ENCODE measurements at regions not wholly inside any gene's neighbourhood (a gene's known extent, or its start where the extent isn't known, plus 50 kb on each side); places are given as distances from the start of the nearest gene placed in this dataset.

DNA sequence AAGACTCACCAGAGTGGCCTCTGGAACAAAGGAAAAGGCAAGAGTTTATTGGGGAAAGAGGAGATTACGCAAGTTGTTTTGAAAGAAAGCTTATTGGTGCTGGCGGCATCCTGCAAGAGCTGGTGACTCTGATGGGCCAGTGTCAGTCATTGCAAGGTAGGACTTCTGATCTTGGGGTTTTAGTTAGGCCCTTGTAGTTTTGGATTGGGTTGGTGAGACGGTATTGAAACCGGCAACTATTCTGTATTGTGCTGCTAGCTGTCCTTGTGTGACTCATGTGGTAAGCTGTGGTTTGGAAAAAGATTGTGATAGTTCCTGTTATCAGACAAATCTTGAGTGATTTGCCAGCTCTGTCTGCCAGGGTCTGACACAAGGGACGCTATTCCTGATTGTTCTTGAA is 159.1 kb upstream of the PIEZO2 start:
- DNase-seq = no peak

DNA sequence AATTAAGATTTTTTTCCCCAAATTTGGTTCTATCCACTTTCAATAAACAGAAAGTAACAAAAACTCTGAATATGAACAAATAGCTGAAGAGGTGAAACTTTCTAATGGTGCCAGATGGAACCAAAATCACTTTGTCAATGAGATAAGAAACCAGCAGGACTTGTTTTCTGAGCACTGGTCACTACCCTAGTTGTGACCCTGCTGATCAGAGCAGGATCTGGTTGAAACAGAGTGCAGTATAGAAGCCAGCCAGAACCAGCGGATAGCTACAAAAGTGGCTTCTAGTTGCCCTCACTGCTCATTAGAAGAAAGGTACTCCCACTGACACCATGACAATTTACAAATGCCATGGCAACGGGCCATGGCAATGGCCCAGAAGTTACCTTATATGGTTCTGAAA is 158.3 kb upstream of the PIEZO2 start:
- no peak for DNase-seq

DNA sequence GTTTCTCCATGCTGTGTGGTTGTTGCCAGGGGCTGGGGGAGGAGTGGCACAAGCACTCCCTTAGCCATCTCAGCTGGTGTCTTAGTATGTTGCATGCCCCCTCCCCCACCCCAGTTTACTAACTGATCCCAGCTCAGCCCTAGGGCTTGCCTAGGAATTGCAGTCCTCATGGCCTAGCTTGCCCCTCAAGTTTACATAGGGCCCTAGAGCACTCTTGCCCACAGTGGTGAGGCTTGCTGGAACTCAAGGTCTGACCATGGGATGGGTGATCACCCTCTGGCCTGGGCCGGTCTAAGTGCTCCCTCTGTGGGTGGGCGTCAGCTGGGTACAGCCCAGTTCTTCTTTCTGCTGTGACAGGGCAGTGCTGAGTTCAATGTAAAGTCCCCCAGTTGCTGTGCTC is 156.1 kb upstream of the PIEZO2 start:
- DNase-seq = no peak

DNA sequence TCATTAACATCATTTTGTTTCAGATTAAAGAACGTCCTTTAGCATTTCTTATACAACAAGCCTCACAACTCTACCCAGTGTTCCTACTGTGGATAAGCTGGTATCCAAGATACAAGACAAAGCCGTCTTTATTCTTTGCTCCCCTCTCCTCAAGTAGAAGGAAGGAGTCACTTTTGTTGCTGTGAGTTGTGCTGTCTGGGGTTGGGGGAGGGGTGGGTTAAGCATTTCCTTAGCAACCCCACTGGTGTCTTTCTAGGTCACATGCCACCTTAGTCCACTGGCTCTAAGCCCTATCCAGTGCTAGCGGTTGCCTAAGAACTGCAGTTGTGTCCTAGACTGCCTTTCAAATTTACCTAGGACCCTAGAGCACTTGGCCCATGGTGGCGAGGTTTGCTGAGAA is 155.6 kb upstream of the PIEZO2 start:
- DNase-seq = no peak

DNA sequence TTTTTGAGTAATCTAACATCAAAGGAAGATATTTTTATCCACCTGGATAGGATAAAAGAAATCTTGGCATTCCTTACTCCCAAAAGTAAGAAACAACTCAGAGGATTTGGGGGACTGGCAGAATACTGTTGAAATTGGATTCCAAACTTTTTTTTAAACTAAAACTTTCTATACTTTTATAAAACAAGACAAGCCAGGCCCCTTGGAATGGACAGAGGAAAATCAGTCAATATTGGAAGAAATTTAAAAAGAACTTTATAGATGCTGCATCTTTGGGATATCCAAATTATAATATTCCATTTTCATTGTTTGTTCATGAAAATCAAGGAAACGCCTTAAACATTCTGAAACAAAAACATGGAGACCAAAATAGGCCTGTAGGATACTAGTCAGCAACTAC is 147.6 kb upstream of the PIEZO2 start:
- DNase-seq = no peak

DNA sequence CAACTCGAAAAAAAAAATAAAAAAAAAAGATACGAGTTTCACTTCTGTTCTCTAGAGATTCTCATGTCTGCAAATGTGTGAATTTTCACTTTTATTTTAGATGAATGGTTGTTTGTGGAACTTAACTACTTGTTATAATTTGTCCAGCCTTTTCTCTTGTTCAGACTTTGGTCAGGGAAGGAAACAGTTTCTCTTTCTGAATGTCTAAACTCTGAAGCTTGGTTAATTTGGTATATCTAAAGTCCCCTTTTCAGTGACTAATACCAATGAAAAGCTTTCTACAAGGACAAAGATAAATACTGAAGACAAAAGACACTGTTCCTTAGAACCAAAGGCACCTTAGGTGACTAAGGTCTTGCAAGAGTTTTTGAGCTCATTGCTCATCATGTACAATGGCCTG is 144.4 kb upstream of the PIEZO2 start:
- no peak for DNase-seq

DNA sequence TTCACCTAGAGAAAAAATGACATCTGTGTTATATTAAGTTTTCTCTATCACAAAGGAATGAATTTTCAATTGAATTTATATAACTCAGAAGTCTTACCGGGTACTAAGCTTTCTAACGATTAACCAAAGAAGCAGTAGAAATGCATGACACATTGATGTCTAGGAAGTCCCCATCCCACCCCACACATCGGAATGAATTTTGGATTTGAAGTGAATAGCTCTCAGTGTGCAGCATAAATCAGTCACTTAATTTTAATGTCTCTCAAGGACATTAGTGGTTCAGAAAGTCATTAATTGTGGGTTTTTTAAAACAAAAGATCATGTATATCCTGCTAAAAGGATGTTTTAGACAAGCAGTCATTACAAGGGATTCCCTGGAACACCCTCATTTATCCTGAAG is 141.4 kb upstream of the PIEZO2 start:
- no peak for DNase-seq

DNA sequence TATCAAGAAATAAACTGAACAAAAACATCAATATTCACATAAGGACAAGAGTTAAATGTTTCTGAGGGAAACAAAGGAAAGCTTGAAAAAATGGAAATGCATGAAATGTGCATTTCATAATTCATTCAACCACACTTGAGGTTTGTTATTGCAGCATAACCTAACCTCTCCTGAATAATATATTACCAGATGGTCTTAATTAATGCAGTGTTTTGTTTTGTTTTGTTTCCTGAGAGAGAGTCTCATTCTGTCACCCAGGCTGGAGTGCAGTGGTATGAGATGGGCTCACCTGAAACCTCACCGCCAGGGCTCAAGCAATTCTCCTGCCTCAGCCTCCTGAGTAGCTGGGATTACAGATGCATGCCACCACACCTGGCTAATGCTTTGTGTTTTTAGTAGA is 139.9 kb upstream of the PIEZO2 start:
- no peak for DNase-seq

DNA sequence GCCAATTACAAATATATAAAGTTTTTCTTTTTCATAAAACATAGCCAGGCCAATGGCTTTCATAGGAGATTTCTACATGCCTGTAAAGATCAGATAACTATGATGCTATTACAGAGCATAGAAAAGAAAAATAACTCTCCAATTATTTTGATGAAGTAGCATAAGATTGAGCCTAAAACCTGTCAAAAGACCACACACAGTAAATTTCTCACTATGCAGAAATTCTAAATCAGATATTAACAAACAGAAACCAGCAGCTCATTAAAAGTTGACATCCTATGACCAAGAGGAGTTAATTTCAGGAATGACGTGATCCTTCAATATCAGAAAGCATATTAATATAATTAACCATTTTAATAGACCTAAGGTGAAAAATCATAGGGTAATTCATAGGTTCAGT is 139.0 kb upstream of the PIEZO2 start:
- no peak for DNase-seq

DNA sequence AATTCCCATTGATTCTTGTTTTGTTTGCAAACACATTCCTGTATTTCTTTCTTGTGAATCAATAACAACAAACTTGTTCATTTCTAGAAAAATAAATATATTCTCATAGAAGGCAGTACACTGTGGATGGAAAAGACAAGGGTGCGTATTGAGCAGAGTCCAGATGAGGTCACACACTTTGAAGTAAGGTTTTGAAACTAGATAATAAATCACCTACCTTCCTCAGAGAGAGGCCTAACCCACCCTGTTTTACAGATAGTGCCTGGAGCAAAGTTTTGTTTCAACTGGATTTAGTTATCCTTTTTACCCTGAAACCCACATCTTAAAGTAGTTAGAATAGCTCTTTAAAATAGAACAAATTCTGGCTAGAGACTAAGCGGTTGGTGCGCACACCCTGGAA is 137.1 kb upstream of the PIEZO2 start:
- DNase-seq = no peak

DNA sequence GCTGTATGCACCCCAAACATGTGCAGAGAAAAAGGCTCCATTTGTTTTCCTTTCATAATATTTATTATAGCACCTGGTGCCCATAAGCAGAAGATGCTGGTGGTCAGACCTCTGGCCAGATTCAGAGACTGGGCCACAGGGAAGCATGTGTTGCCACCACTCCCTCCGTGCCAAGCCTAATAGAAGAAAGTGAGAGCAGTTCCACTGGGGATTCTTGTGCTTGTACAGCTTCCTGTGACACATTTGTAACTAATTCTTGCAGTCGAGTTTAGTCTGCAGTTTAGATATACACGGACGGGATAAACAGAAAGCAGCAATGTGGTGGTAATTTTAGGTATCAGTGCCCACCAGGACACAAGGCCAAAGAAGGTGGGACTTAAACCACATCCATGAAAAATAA is 135.4 kb upstream of the PIEZO2 start:
- DNase-seq = no peak

DNA sequence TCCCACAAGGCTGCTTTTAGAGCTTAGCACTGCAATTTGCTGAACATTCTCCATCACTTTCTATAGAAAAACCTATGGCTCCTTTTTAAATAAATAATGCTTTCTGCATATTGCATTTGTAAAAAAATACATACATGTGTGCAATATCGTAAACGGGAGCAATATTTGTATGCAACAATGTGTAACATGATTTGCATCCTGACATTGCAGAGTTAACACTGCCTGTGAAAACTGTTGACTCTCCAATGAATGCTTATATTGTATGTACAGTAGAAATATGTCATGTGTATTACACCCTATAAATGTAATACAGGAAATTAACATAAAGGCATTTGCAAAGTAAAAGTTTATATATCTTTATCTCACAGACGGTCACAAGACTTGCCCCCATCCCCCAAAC is 135.0 kb upstream of the PIEZO2 start:
- no peak for DNase-seq

DNA sequence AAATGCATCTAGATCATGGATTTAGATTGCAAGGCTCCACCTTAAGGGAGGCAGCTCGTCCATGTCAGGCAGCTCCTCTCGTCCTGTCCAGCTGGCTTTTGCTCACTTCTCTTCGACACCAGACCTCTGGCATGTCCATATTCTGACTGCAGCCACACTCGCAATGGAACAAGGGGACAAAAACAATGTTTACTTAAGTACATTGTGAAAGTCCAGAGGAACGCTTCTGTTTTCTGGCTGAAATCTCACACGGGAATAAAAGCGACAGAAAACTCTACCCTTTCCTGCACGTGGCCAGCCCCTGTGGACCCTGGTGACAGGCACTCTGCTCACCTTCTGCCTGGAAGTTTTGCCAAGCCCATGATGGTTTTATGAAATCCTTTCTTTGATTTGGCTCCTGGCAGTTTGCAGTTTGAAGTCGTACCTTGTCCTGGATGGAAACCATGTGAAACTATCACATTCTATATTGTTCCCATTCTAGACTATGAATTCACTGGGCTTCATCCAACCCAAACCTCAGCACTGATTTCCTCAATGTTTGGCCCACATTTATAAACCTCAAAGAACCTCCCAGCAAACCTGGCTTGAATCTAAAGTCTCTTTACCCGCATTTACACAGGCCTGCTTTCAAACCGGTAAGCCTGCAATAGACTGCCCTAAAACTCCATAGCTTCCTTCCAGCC is 134.3 kb upstream of the PIEZO2 start:
- no peak for DNase-seq

DNA sequence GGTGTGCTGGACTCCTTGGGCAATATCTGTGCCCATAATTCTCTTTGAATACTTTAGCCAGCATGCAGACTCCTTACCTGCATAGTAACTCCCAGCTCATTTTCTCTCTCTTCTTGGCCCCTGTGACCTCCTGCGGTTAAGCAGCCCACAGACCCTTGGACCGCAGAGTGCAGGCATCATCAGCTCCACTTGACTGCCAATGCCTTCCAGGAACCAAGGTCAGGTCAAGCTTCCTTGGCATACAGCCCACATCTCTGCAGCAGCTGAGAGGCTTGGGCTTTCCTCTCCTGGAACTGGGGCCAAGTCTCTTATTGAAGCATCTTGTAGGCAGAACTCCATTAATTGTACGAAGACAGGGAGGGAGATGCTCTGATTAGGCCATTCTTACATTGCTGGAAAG is 130.1 kb upstream of the PIEZO2 start:
- no peak for DNase-seq

DNA sequence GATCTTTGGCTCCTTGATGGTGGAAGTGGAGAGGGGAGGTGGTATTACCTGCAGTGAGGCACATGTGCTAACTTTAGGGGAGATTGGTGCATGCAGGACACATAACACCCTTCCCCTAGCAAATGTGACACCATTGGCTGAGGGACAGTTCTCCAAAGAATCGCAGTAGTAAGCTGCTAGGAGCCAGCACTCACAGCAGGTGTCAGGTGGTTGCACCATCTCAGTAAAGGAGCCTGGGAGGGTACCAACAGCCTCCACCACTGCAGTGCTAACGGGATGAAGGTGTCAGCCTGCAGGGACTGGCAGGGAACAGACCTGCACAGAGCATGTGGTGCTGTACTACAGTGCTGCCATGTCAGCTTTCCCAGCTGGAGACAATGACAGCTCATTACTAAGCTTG is 127.3 kb upstream of the PIEZO2 start:
- DNase-seq = no peak

DNA sequence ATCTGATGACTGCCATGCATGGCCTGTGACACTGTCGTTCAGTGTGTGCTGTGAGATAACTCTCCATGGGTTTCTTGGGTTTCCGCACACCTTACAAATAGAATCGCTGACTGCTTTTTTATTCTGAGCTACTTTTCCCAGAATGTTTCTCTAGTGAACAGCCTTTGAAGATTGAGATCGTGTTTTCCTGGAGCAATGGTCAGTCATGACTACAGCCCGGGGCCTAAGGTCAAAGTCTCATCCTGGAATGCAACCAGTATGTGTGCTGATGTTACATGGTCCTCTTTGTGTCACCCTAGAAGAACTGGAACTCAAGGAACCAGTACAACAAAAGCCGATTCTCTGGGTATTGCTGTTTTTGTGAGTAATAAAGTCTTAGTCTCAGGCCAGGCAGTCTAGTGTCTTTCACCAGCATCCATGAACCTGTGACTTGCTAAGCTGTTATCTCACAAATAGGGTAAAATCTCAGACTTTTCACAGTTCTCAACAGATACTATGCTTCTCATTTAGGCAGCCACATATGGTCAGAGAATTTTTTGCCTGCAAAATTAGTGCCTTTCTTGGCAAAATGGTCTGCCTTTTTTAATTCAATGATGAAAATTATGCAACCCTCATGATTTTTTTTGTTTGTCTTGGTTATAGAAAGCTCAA is 124.9 kb upstream of the PIEZO2 start:
- no peak for DNase-seq

DNA sequence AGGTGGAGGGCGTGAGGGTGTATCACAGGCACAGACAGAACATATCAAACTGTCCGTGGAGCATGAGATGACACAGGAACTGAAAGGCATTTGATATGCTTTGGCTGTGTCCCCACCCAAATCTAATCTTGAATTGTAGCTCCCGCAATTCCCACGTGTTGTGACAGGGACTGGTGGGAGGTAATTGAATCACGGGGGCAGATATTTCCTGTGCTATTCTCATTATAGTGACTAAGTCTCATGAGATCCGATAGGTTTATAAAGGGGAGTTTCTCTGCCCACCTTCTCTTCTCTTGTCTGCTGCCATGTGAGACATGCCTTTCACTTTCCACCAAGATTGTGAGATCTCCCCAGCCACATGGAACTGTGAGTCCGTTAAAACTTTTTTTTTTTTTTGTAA is 123.1 kb upstream of the PIEZO2 start:
- DNase-seq = no peak

DNA sequence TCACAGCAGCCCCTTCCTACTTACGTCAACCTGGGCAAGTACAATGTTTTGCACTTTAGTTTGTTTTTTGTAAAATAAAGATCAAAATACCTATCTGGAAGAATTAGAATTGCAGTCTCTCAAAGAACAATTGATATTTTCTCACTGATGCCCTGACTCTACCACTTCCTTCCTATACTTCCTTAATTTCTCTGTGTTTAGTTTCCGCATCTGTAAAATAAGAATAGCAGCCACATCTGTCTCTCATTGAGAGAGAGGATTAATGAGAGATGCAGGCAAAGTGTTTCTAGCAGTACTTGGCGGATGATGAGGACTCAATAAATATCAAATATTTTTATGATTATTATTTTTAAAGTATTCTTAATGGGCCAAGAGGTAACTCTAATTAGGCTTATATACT is 122.6 kb upstream of the PIEZO2 start:
- DNase-seq = no peak

DNA sequence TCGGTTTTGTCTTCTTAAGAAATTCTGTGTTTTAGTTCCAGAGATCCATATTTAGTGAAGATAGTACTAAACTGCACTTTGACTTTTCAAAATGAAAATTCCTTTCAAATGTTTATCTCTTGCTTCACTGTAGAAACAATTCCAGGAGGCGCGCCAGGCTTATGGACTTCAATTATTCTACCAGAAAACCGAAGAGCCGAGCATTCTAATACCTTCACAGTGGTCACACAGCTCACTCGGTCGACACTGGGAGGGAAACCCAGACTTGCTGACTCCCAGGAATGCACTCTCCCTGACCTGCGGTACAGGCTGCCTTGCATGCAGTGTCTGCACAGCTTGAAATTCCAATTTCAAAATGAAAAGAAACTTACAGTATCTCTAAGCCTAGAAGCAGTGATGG is 119.9 kb upstream of the PIEZO2 start:
- no peak for DNase-seq

DNA sequence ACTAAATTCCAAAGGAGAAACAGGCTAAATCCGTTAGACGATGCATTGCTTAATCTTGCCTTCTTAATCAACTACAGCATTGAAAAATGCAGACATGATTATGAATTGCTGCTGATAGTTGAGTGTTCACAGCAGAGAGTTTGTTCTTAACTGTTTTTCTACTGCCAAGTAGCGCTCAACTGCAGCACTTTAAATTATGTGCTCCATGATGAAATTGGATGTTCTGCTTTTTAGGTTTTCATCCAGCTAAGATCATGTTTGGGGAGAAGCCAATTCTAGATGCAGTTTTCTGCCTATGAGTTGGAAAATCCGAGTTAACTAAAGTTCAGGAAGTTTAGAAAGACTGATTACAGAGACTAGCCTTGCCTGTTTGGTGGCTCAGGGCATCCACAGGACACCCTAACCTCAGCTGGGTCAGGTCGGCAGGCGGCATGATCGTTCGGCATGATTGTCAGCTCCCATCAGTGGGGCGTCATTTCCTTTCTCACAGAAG is 119.4 kb upstream of the PIEZO2 start:
- no peak for DNase-seq

DNA sequence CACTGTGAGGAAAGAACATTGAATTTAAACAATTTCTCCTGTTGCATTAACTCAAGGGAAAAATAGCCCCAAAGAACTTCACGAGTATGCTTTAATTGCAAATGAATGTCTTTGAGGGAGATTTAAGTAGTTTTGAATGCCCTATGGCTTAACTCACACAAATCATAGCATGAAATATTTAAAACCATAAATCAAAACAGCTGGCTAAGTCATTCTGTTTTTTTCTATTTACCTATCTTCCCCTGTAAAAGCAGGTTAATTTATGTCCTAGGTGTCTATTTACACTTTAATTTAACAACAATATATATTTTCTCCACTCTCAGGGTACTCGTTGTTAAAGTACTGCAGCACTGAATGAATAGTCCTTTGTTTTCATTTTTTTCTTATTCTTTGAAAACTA is 118.8 kb upstream of the PIEZO2 start:
- no peak for DNase-seq

DNA sequence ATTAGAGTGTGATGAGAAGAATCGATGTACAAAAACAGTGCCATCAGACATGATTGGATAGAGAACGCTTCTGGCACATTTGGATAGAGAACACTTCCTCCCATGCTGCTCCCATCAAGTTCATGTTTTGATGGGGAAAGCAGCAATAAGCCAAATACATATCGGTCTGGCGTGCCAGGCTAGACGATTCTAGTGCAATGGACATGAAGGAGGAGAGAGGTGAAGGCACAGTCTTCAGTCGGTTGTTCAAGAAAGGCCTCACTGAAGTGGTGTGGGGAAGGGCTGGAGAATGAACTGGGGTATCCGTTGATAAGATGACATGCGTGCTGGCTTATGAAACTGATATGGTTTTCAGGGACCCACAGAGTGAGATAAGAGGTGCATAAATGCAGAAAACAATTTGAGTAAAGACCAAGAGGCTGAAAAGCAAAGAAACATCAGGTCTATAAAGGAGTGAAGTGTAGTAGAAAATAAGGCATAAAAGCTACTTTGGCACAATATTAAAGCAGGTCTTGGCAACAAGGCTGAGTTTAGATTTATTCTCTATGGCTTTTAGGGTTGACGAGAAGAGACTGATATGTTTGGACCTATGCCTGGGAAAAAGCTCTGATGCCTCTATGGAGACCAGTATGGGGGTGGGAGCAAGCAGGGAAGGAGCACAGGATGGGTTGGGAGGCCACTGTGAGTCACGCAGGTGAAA is 117.6 kb upstream of the PIEZO2 start:
- no peak for DNase-seq

DNA sequence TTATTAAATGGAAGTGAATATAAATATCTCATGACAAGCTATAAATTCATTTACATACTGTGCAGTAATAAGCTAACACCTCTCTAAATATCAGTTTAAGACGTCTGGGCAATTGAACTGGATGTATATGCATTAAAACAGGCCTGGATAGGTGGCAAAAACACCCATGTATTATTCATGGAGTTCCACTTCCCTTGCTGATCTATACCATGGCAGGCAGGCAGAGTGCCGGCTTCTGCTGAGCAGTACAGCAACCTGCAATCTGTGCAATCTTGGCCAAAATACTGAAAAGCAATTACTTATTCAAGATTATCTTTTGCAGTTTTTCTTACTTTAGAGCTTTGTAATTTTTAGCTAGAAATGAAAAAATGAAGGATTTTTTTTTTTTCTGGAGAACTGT is 112.1 kb upstream of the PIEZO2 start:
- DNase-seq = no peak

DNA sequence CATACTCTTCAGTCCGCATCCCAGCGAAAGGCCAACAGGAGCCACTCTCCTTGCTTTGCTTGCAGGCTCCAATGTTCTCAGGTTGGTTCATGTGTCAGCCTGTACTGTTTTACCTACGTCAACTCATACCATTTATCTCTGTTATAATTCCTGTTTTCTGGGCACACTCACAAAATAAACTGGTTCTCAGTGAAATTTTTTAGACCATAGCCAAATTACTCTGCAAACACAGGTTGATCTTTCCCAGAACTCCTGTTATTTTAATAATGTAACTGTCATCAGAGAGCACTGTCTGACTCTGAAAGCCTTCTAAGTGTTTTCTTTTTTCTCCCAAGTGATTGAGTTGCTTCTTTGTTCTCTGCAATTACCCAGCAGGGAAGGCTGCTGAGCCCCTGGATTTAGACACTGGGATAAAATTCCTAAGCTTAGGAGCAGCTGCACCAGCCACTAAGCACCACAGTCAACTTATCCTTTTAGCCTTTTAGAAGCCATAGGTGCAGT is 111.6 kb upstream of the PIEZO2 start:
- DNase-seq = no peak

All from NCI-H1048 (cell line).